ENCODE measurements at regions not wholly inside any gene's neighbourhood (a gene's known extent, or its start where the extent isn't known, plus 50 kb on each side); places are given as distances from the start of the nearest gene placed in this dataset.

- ATAC-seq = no peak
- TF ChIP-seq TCF4 (CRISPR knock-in tag; IDR thresholded peaks at IDR 0.05; ENCODE audit: borderline replicate concordance) = peak; percentile 18; the same call in 1 of the 2 replicates
- no peak for TF ChIP-seq ISL1 (CRISPR knock-in tag; IDR thresholded peaks at IDR 0.05)
- no peak for TF ChIP-seq ARNTL (CRISPR knock-in tag; IDR thresholded peaks at IDR 0.05; ENCODE audit: borderline replicate concordance, low read depth)
These were observed 231.1 kb downstream of the SOX9 start for GRCh38 chr17:72351884-72352346.

- TF ChIP-seq SNAI2 (CRISPR knock-in tag; IDR thresholded peaks at IDR 0.05) (0 out of 2 replicates have a peak, but pooled peaks have one; percentile 14), ISL1 (CRISPR knock-in tag; IDR thresholded peaks at IDR 0.05) (0 out of 2 replicates have a peak, but pooled peaks have one; percentile 15), ESRRG (CRISPR knock-in tag; IDR thresholded peaks at IDR 0.05) (no peak)
- peak; percentile 28 for ATAC-seq
These were observed 232.7 kb downstream of the SOX9 start for GRCh38 chr17:72353502-72353901.

- no peak for ATAC-seq
- TF ChIP-seq RARB (CRISPR knock-in tag; IDR thresholded peaks at IDR 0.05) = no peak
- no peak for TF ChIP-seq CREB5 (CRISPR knock-in tag; IDR thresholded peaks at IDR 0.05; ENCODE audit: low read depth)
- TF ChIP-seq ZC3H10 (CRISPR knock-in tag; IDR thresholded peaks at IDR 0.05) = no peak
- TF ChIP-seq TCF4 (CRISPR knock-in tag; IDR thresholded peaks at IDR 0.05; ENCODE audit: borderline replicate concordance) = no peak
- no peak for TF ChIP-seq OSR1 (CRISPR knock-in tag; IDR thresholded peaks at IDR 0.05)
- no peak for TF ChIP-seq CSDC2 (CRISPR knock-in tag; IDR thresholded peaks at IDR 0.05)
- no peak for TF ChIP-seq ARNTL (CRISPR knock-in tag; IDR thresholded peaks at IDR 0.05; ENCODE audit: borderline replicate concordance, low read depth)
- TF ChIP-seq ZNF565 (CRISPR knock-in tag; conservative IDR thresholded peaks at IDR 0.05; ENCODE audit: low read depth) = no peak
- no peak for TF ChIP-seq ISL1 (CRISPR knock-in tag; IDR thresholded peaks at IDR 0.05)
These were observed 233.3 kb downstream of the SOX9 start for GRCh38 chr17:72354071-72354470.

- ATAC-seq = no peak
- TF ChIP-seq TOX (CRISPR knock-in tag; IDR thresholded peaks at IDR 0.05; ENCODE audit: borderline replicate concordance) (no peak), ZNF8 (CRISPR knock-in tag; IDR thresholded peaks at IDR 0.05) (no peak), ZNF565 (CRISPR knock-in tag; conservative IDR thresholded peaks at IDR 0.05; ENCODE audit: low read depth) (no peak), TCF4 (CRISPR knock-in tag; IDR thresholded peaks at IDR 0.05; ENCODE audit: borderline replicate concordance) (no peak), TSHZ2 (CRISPR knock-in tag; IDR thresholded peaks at IDR 0.05) (no peak), ESRRG (CRISPR knock-in tag; IDR thresholded peaks at IDR 0.05) (no peak), ZNF70 (CRISPR knock-in tag; IDR thresholded peaks at IDR 0.05) (no peak), ARNTL (CRISPR knock-in tag; IDR thresholded peaks at IDR 0.05; ENCODE audit: borderline replicate concordance, low read depth) (no peak), PATZ1 (CRISPR knock-in tag; IDR thresholded peaks at IDR 0.05; ENCODE audit: borderline replicate concordance) (no peak), CSRNP3 (CRISPR knock-in tag; IDR thresholded peaks at IDR 0.05) (no peak)
These were observed 237.0 kb downstream of the SOX9 start for GRCh38 chr17:72357764-72358365.

- ATAC-seq = peak; percentile 59
- TF ChIP-seq BACH2 (CRISPR knock-in tag; IDR thresholded peaks at IDR 0.05; ENCODE audit: borderline replicate concordance) = no peak
- TF ChIP-seq SNAI2 (CRISPR knock-in tag; IDR thresholded peaks at IDR 0.05) = no peak
- no peak for TF ChIP-seq CREB5 (CRISPR knock-in tag; IDR thresholded peaks at IDR 0.05; ENCODE audit: low read depth)
- TF ChIP-seq ZC3H10 (CRISPR knock-in tag; IDR thresholded peaks at IDR 0.05) = no peak
- TF ChIP-seq ARNTL (CRISPR knock-in tag; IDR thresholded peaks at IDR 0.05; ENCODE audit: borderline replicate concordance, low read depth) = no peak
- TF ChIP-seq POU6F1 (CRISPR knock-in tag; IDR thresholded peaks at IDR 0.05; ENCODE audit: borderline replicate concordance, low read depth) = no peak
- TF ChIP-seq CSDC2 (CRISPR knock-in tag; IDR thresholded peaks at IDR 0.05) = no peak
- no peak for TF ChIP-seq GLIS3 (CRISPR knock-in tag; IDR thresholded peaks at IDR 0.05)
These were observed 237.6 kb downstream of the SOX9 start for GRCh38 chr17:72358465-72358864.
